IMR-90 (cell line): ENCODE measurements at regions not wholly inside any gene's neighbourhood (a gene's known extent, or its start where the extent isn't known, plus 50 kb on each side); places are given as distances from the start of the nearest gene placed in this dataset.

Experiments
- ATAC-seq: fragments of 200-7000 bp; cut with Tn5 transposase; 2 replicates; pipeline ENCODE4 v1.9.1; 2020; ENCODE audit warnings: low read depth, mild to moderate bottlenecking, moderate library complexity
- BruUV-seq: library from RNA; stranded (reverse); fragments of 400-500 nt; replicated peaks from 2 replicates; lab custom pipeline; 2021; lab: Mats Ljungman, UMichigan
- CTCF ChIA-PET: fragments of 300-600 bp; formaldehyde crosslinking; extraction: SDS; loops from one replicate; lab custom pipeline; 2021; ENCODE audit warnings: antibody characterized with exemption; lab: Yijun Ruan, JAX
- POLR2A ChIA-PET: fragments of 300-600 bp; sonication (Branson Sonifier 250); formaldehyde crosslinking; loops from one replicate; lab custom pipeline; 2022; ENCODE audit warnings: antibody characterized with exemption; ENCODE audit not compliant: unreplicated experiment; lab: Charles Lee
- DNase-seq: peaks from one replicate; pipeline ENCODE4 v3.0.0; 2013
- H2AFZ ChIP-seq: replicated peaks from 2 replicates; pipeline ENCODE3; 2013; ENCODE audit warnings: low read length, mild to moderate bottlenecking; ENCODE audit not compliant: poor library complexity
- H2AK5ac ChIP-seq: 2 replicates; pipeline ENCODE4 v1.6.1; 2013; ENCODE audit warnings: low read depth, low read length, inconsistent platforms
- H2AK9ac ChIP-seq: replicated peaks from 2 replicates; pipeline ENCODE3; 2013; ENCODE audit warnings: mild to moderate bottlenecking, low read depth, low read length, moderate library complexity; ENCODE audit not compliant: poor library complexity
- H2BK120ac ChIP-seq: 2 replicates; pipeline ENCODE4 v1.6.1; 2013; ENCODE audit warnings: low read depth, low read length, inconsistent platforms
- H2BK15ac ChIP-seq: 3 replicates; pipeline ENCODE4 v1.6.1; 2013; ENCODE audit warnings: low read depth, low read length, inconsistent platforms
- H2BK20ac ChIP-seq: 2 replicates; pipeline ENCODE4 v1.6.1; 2013; ENCODE audit warnings: low read depth, mild to moderate bottlenecking, inconsistent platforms, low read length, moderate library complexity
- H2BK5ac ChIP-seq: 2 replicates; pipeline ENCODE4 v1.6.1; 2013; ENCODE audit warnings: mild to moderate bottlenecking, low read depth, low read length, inconsistent platforms; ENCODE audit not compliant: poor library complexity, severe bottlenecking
- H3K14ac ChIP-seq: replicated peaks from 2 replicates; pipeline ENCODE4 v1.6.1; 2013; ENCODE audit warnings: low read depth, low read length, inconsistent platforms
- H3K18ac ChIP-seq: 2 replicates; pipeline ENCODE4 v1.6.1; 2013; ENCODE audit warnings: low read depth, low read length, control low read depth
- H3K23ac ChIP-seq: 2 replicates; pipeline ENCODE4 v1.6.1; 2013; ENCODE audit warnings: low read depth, low read length, inconsistent platforms
- H3K27ac ChIP-seq: 2 replicates; pipeline ENCODE4 v1.5.1; 2013; ENCODE audit warnings: mild to moderate bottlenecking, control low read depth, low read length; ENCODE audit not compliant: insufficient read depth
- H3K27me3 ChIP-seq: 2 replicates; pipeline ENCODE4 v1.6.1; 2013; ENCODE audit warnings: low read length; ENCODE audit not compliant: control insufficient read depth, insufficient read depth
- H3K36me3 ChIP-seq: 2 replicates; pipeline ENCODE4 v1.6.1; 2013; ENCODE audit warnings: low read length, mixed read lengths; ENCODE audit not compliant: control insufficient read depth, insufficient read depth
- H3K4ac ChIP-seq: 2 replicates; pipeline ENCODE4 v1.6.1; 2013; ENCODE audit warnings: low read depth, low read length, inconsistent platforms
- H3K4me1 ChIP-seq: 2 replicates; pipeline ENCODE4 v1.6.1; 2013; ENCODE audit warnings: low read length, mixed read lengths; ENCODE audit not compliant: control insufficient read depth, insufficient read depth
- H3K4me2 ChIP-seq: 2 replicates; pipeline ENCODE4 v1.6.1; 2013; ENCODE audit warnings: low read depth, mild to moderate bottlenecking, control low read depth, low read length, moderate library complexity
- H3K4me3 ChIP-seq: 2 replicates; pipeline ENCODE4 v1.5.1; 2013; ENCODE audit warnings: low read depth, mild to moderate bottlenecking, control low read depth, low read length, moderate library complexity; ENCODE audit not compliant: insufficient read depth
- H3K56ac ChIP-seq: 2 replicates; pipeline ENCODE4 v1.6.1; 2013; ENCODE audit warnings: low read length, inconsistent platforms; ENCODE audit not compliant: insufficient read depth; ENCODE audit errors: extremely low read depth
- H3K79me1 ChIP-seq, 2 experiments: 2 replicates each; pipeline ENCODE4 v1.6.1; 2013; ENCODE audit warnings: low read length in 2 of 2, inconsistent platforms in 1 of 2, low read depth in 1 of 2
- H3K9ac ChIP-seq: 2 replicates; pipeline ENCODE4 v1.6.1; 2013; ENCODE audit warnings: low read depth, low read length, control low read depth
- H3K9me1 ChIP-seq: 2 replicates; pipeline ENCODE4 v1.6.1; 2013; ENCODE audit warnings: low read length, inconsistent platforms; ENCODE audit not compliant: insufficient read depth
- H3K9me3 ChIP-seq: 2 replicates; pipeline ENCODE4 v1.6.1; 2013; ENCODE audit warnings: low read length; ENCODE audit not compliant: control insufficient read depth, insufficient read depth
- H4K20me1 ChIP-seq: 2 replicates; pipeline ENCODE4 v1.6.1; 2013; ENCODE audit warnings: low read length, inconsistent platforms; ENCODE audit not compliant: insufficient read depth
- H4K5ac ChIP-seq: 2 replicates; pipeline ENCODE4 v1.6.1; 2013; ENCODE audit warnings: mild to moderate bottlenecking, low read depth, low read length, control low read depth
- H4K8ac ChIP-seq, 2 experiments: 2 replicates each; pipeline ENCODE4 v1.6.1; 2013; ENCODE audit warnings: low read depth in 2 of 2, low read length in 2 of 2, control low read depth in 1 of 2, inconsistent platforms in 1 of 2
- H4K91ac ChIP-seq: 2 replicates; pipeline ENCODE4 v1.6.1; 2013; ENCODE audit warnings: low read depth, low read length, inconsistent platforms; ENCODE audit not compliant: insufficient read depth
- BHLHE40 ChIP-seq: fragments of 150-350 bp; IDR thresholded peaks from 2 replicates; pipeline ENCODE4 v1.6.1; 2016; ENCODE audit warnings: mild to moderate bottlenecking, low read depth, low read length
- CEBPB ChIP-seq: IDR thresholded peaks from 2 replicates; pipeline ENCODE4 v1.6.1; 2012; ENCODE audit warnings: low read depth, low read length, improper control_type of control experiment
- CHD1 ChIP-seq: IDR thresholded peaks from 2 replicates; pipeline ENCODE4 v1.6.1; 2012; ENCODE audit warnings: low read depth, low read length, improper control_type of control experiment
- FOS ChIP-seq: fragments of 150-350 bp; IDR thresholded peaks from 2 replicates; pipeline ENCODE4 v1.6.1; 2016; ENCODE audit warnings: low read depth, low read length
- MAZ ChIP-seq: IDR thresholded peaks from 2 replicates; pipeline ENCODE4 v1.6.1; 2012; ENCODE audit warnings: low read depth, mild to moderate bottlenecking, low read length, improper control_type of control experiment, moderate library complexity, borderline replicate concordance
- MXI1 ChIP-seq: IDR thresholded peaks from 2 replicates; pipeline ENCODE4 v1.6.1; 2012; ENCODE audit warnings: low read depth, mild to moderate bottlenecking, low read length, moderate library complexity, borderline replicate concordance
- POLR2A ChIP-seq: IDR thresholded peaks from 2 replicates; pipeline ENCODE4 v1.6.1; 2012; ENCODE audit warnings: mild to moderate bottlenecking, low read depth, low read length
- RAD21 ChIP-seq: IDR thresholded peaks from 2 replicates; pipeline ENCODE4 v1.6.1; 2012; ENCODE audit warnings: low read length, improper control_type of control experiment
- RCOR1 ChIP-seq: IDR thresholded peaks from 2 replicates; pipeline ENCODE4 v1.6.1; 2012; ENCODE audit warnings: mild to moderate bottlenecking, low read length, improper control_type of control experiment; ENCODE audit not compliant: insufficient replicate concordance
- RFX5 ChIP-seq: IDR thresholded peaks from 2 replicates; pipeline ENCODE4 v1.8.0; 2012; ENCODE audit warnings: low read depth, mild to moderate bottlenecking, low read length, moderate library complexity
- WGBS, 2 experiments: methylation state at CpG; one replicate each; pipeline versions ENCODE4 v1.1.5 to v1.1.7; 2013; ENCODE audit warnings: missing lambda C conversion rate in 2 of 2; ENCODE audit not compliant: insufficient read length in 1 of 2; ENCODE audit errors: extremely low coverage in 2 of 2; 5-methylcytosine and 5-hydroxymethylcytosine counted together
- dilution Hi-C: fragments of 300-500 bp; cut with HindIII; formaldehyde crosslinking; loops from one replicate; pipeline ENCODE4 v1.14.3; 2018; ENCODE audit warnings: low sequenced_read_pairs; ENCODE audit not compliant: unreplicated experiment
- in situ Hi-C: fragments of 300-500 bp; cut with MboI; formaldehyde crosslinking; loops from 3 replicates; pipeline ENCODE4 v1.14.3; 2019; ENCODE audit warnings: low sequenced_read_pairs, inconsistent platforms, mixed read lengths
- intact Hi-C: fragments of 100-400 bp; cut with micrococcal nuclease; formaldehyde crosslinking; loops from 2 replicates; pipeline ENCODE4 v1.10.0; 2022
- TF ChIP-seq, protein P1 (sequence below): fragments of 150-350 bp; IDR thresholded peaks from 2 replicates; pipeline ENCODE4 v1.6.1; 2017; ENCODE audit warnings: mild to moderate bottlenecking, antibody characterized with exemption, low read length, low read depth

DNA sequence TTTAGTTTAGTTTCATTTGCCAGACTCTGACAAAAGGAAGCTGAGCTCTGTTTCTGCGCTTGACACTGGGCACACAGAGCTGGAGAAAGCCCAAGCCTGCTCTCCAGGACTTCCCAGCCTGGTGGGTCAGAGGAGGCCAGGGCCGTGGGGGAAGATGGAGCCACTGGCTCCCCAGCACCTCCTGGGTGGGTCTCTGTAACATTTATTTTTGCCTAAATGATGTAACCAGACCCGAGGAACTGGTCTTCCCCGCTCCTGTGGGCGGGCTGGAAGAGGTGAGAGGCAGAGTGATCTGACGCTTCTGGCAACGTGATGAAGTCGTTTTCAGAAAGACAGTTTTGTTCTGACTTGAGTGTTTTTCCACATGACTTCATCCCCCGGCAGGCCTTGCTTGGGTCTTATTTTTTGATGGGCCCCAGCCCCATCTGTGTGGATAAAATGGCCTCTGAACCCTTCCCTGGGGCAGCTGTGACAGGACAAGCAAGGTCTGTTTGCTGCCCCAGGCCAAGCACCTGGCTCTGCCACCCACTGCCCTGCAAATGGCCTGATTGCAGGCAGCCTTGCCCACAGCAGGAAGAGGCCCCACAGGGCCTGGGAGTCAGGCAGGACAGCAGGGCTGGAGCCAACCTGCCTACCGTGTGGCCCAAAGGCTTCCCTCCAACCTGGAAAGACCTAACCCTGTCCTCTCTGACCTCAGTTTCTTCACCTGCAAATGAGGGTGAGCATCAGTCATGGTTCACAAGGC is 304.9 kb upstream of the ZMIZ1 start:
- Histone ChIP-seq H3K79me1 (no peaks in the 10 kb centered on the region), H2AFZ (no peak overlapping the region), H2BK120ac (no peak overlapping the region), H3K18ac (no peak overlapping the region), H3K4me1 (peaks cover 5% of the 10 kb centered on the region; the same call in 1 of the 2 replicates), H2AK9ac (no peak overlapping the region), H3K14ac (no peak overlapping the region), H2BK20ac (no peak overlapping the region), H3K4me3 (no peak overlapping the region), H4K20me1 (no peaks in the 10 kb centered on the region), H3K36me3 (no peaks in the 10 kb centered on the region), H3K9me1 (no peaks in the 10 kb centered on the region), H3K23ac (no peak overlapping the region), H3K9me3 (no peaks in the 10 kb centered on the region), H4K8ac (no peak overlapping the region), H4K5ac (no peak overlapping the region), H3K56ac (no peak overlapping the region), H3K4me2 (no peak overlapping the region), H3K9ac (no peak overlapping the region), H4K91ac (no peak overlapping the region), H2BK15ac (no peak overlapping the region), H2AK5ac (no peak overlapping the region), H3K4ac (no peak overlapping the region), H3K27ac (no peak overlapping the region), H2BK5ac (no peak overlapping the region), H3K27me3 (peaks cover 8% of the 10 kb centered on the region; the same call in 1 of the 2 replicates)
- intact Hi-C loops (no loop called here), dilution Hi-C loops (no loop called here), in situ Hi-C loops (no loop called here)
- ChIA-PET CTCF (no interaction called here), POLR2A (no interaction called here)
- DNase-seq (no peak), ATAC-seq (no peak)
- 62% methylated on average over 4 of the region's 10 CpGs; no CpG with 5 or more reads in 1 of the 2 experiments for WGBS, 2 experiments
- TF ChIP-seq MAZ (no peak), MXI1 (no peak), POLR2A (no peak), CHD1 (no peak), CEBPB (no peak), RAD21 (no peak), FOS (no peak), BHLHE40 (no peak), RCOR1 (no peak), RFX5 (no peak)
- TF ChIP-seq, protein P1, sequence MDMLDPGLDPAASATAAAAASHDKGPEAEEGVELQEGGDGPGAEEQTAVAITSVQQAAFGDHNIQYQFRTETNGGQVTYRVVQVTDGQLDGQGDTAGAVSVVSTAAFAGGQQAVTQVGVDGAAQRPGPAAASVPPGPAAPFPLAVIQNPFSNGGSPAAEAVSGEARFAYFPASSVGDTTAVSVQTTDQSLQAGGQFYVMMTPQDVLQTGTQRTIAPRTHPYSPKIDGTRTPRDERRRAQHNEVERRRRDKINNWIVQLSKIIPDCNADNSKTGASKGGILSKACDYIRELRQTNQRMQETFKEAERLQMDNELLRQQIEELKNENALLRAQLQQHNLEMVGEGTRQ, result no peak
- BruUV-seq, result no TSS peak
